Testis (tissue), 2 donors: ENCODE measurements at regions not wholly inside any gene's neighbourhood (a gene's known extent, or its start where the extent isn't known, plus 50 kb on each side); places are given as distances from the start of the nearest gene placed in this dataset.

Experiments
- DNase-seq: peaks from one replicate; pipeline ENCODE4 v3.0.0-alpha.2; 2019
- H3K27ac ChIP-seq, 2 donors: fragments of 200-600 bp; sonication (generic); one replicate each; pipeline ENCODE4 v1.5.1; 2019
- H3K27me3 ChIP-seq: fragments of 200-600 bp; sonication (generic); one replicate; pipeline ENCODE4 v1.5.1; 2019
- H3K36me3 ChIP-seq: fragments of 200-600 bp; sonication (generic); one replicate; pipeline ENCODE4 v1.5.1; 2017; ENCODE audit warnings: low read depth; ENCODE audit errors: missing control alignments
- H3K4me1 ChIP-seq: fragments of 200-600 bp; sonication (generic); one replicate; pipeline ENCODE4 v1.5.1; 2019
- H3K4me3 ChIP-seq, 2 donors: fragments of 200-600 bp; sonication (generic); one replicate each; pipeline ENCODE4 v1.5.1; 2017 to 2019
- H3K9me3 ChIP-seq: fragments of 200-600 bp; sonication (generic); one replicate; pipeline ENCODE4 v1.5.1; 2017
- CTCF ChIP-seq, 3 experiments: fragments of 450-650 bp in 2 of 3; fragments of 200-600 bp in 1 of 3; sonication (generic) in 1 of 3; IDR thresholded peaks; one replicate each; pipeline ENCODE4 v1.5.1; 2016 to 2019; ENCODE audit warnings: antibody characterized with exemption in 3 of 3, mild to moderate bottlenecking in 2 of 3, moderate library complexity in 1 of 3
- POLR2A ChIP-seq: fragments of 450-650 bp; IDR thresholded peaks from one replicate; pipeline ENCODE4 v1.6.1; 2017; ENCODE audit warnings: antibody characterized with exemption, mild to moderate bottlenecking, moderate library complexity
- WGBS, 2 donors: methylation state at CpG; one replicate each; pipeline ENCODE4 v1.1.5; 2018; 5-methylcytosine and 5-hydroxymethylcytosine counted together
- intact Hi-C: fragments of 100-400 bp; cut with DNase I; formaldehyde crosslinking; loops from one replicate; pipeline ENCODE4 v1.15.1; 2023; ENCODE audit warnings: low total_unique reads

GRCh38 chr6:10310826-10311225, 104.0 kb downstream of the TFAP2A start:
- 52 to 65% methylated on average over 10 of the region's 10 CpGs for WGBS, 2 donors
- no peaks in the 10 kb centered on the region for H3K36me3 ChIP-seq
- H3K4me1 ChIP-seq = no peaks in the 10 kb centered on the region
- intact Hi-C loops = no loop called here
- no peak overlapping the region for H3K4me3 ChIP-seq
- H3K27me3 ChIP-seq = no peaks in the 10 kb centered on the region
- no peak overlapping the region for H3K27ac ChIP-seq
- DNase-seq = no peak
- no peaks in the 10 kb centered on the region for H3K9me3 ChIP-seq
- TF ChIP-seq POLR2A = no peak
- TF ChIP-seq CTCF (IDR thresholded peaks at IDR 0.05) = no peak

GRCh38 chr6:10310330-10310653, 104.6 kb downstream of the TFAP2A start:
- Histone ChIP-seq H3K36me3 (no peaks in the 10 kb centered on the region), H3K4me1 (no peaks in the 10 kb centered on the region), H3K27ac (no peak overlapping the region), H3K4me3 (no peak overlapping the region), H3K9me3 (no peaks in the 10 kb centered on the region), H3K27me3 (no peaks in the 10 kb centered on the region)
- no peak for DNase-seq
- WGBS, 2 donors = 45% methylated on average over 4 of the region's 4 CpGs
- no peak for TF ChIP-seq POLR2A
- no peak for TF ChIP-seq CTCF (IDR thresholded peaks at IDR 0.05)
- intact Hi-C loops = no loop called here

GRCh38 chr6:10309457-10310329, 105.2 kb downstream of the TFAP2A start:
- Histone ChIP-seq H3K9me3 (no peaks in the 10 kb centered on the region), H3K4me1 (no peaks in the 10 kb centered on the region), H3K36me3 (no peaks in the 10 kb centered on the region), H3K27me3 (no peaks in the 10 kb centered on the region), H3K4me3 (no peak overlapping the region), H3K27ac (no peak overlapping the region)
- TF ChIP-seq CTCF (IDR thresholded peaks at IDR 0.05) (no peak), POLR2A (no peak)
- no peak for DNase-seq
- 43 to 51% methylated on average over 7 of the region's 7 CpGs for WGBS, 2 donors
- intact Hi-C loops = no loop called here

- no peak for DNase-seq
- intact Hi-C loops = no loop called here
- no peaks in the 10 kb centered on the region for H3K9me3 ChIP-seq
- no peak overlapping the region for H3K4me3 ChIP-seq
- 25 to 52% methylated on average over 3 of the region's 3 CpGs for WGBS, 2 donors
- no peaks in the 10 kb centered on the region for H3K4me1 ChIP-seq
- TF ChIP-seq CTCF (IDR thresholded peaks at IDR 0.05) = no peak
- H3K27me3 ChIP-seq = no peaks in the 10 kb centered on the region
- no peaks in the 10 kb centered on the region for H3K36me3 ChIP-seq
- no peak overlapping the region for H3K27ac ChIP-seq
Observed at GRCh38 chr6:10307476-10307875, 107.4 kb downstream of the TFAP2A start.

GRCh38 chr6:10307028-10307427, 107.8 kb downstream of the TFAP2A start:
- 50 to 67% methylated on average over 7 of the region's 7 CpGs for WGBS, 2 donors
- no peaks in the 10 kb centered on the region for H3K4me1 ChIP-seq
- no peaks in the 10 kb centered on the region for H3K36me3 ChIP-seq
- H3K27me3 ChIP-seq = no peaks in the 10 kb centered on the region
- TF ChIP-seq CTCF (IDR thresholded peaks at IDR 0.05) = no peak
- no peak for TF ChIP-seq POLR2A
- H3K27ac ChIP-seq = no peak overlapping the region
- H3K9me3 ChIP-seq = no peaks in the 10 kb centered on the region
- no peak overlapping the region for H3K4me3 ChIP-seq
- no peak for DNase-seq
- intact Hi-C loops = no loop called here
